GM18873 (cell line): ENCODE measurements at regions not wholly inside any gene's neighbourhood (a gene's known extent, or its start where the extent isn't known, plus 50 kb on each side); places are given as distances from the start of the nearest gene placed in this dataset.

Experiments used
- ATAC-seq: cut with Tn5 transposase; IDR thresholded peaks from one replicate; pipeline ENCODE4 v1.9.1; 2021; ENCODE audit warnings: mild to moderate bottlenecking, moderate library complexity, moderate number of reproducible peaks; ENCODE audit not compliant: unreplicated experiment, low FRiP score

- ATAC-seq = no peak
These were observed 119.0 kb upstream of the SNTG2 start for GRCh38 chr2:831622-832021.

- no peak for ATAC-seq
These were observed 119.5 kb upstream of the SNTG2 start for GRCh38 chr2:831225-831536.

GRCh38 chr2:830419-831224 lies 120.0 kb upstream of the SNTG2 start:
- no peak for ATAC-seq

GRCh38 chr2:829047-829446 lies 121.6 kb upstream of the SNTG2 start:
- no peak for ATAC-seq

- no peak for ATAC-seq
These were observed 125.7 kb upstream of the SNTG2 start for GRCh38 chr2:824954-825353.

- no peak for ATAC-seq
These were observed 126.1 kb upstream of the SNTG2 start for GRCh38 chr2:824524-824923.

GRCh38 chr2:821546-821945 lies 129.1 kb upstream of the SNTG2 start:
- no peak for ATAC-seq

- ATAC-seq = no peak
These were observed 131.0 kb upstream of the SNTG2 start for GRCh38 chr2:819601-820000.

- no peak for ATAC-seq
These were observed 131.5 kb upstream of the SNTG2 start for GRCh38 chr2:819121-819520.

- no peak for ATAC-seq
These were observed 133.2 kb upstream of the SNTG2 start for GRCh38 chr2:817336-818015.

- ATAC-seq = no peak
These were observed 134.4 kb upstream of the SNTG2 start for GRCh38 chr2:816278-816677.

GRCh38 chr2:810397-810796 lies 133.2 kb upstream of the TMEM18 start:
- no peak for ATAC-seq

GRCh38 chr2:807300-807699 lies 130.1 kb upstream of the TMEM18 start:
- ATAC-seq = no peak

GRCh38 chr2:805664-806063 lies 128.5 kb upstream of the TMEM18 start:
- no peak for ATAC-seq

- no peak for ATAC-seq
These were observed 120.8 kb upstream of the TMEM18 start for GRCh38 chr2:797993-798392.

GRCh38 chr2:797556-797955 lies 120.3 kb upstream of the TMEM18 start:
- no peak for ATAC-seq

- no peak for ATAC-seq
These were observed 119.2 kb upstream of the TMEM18 start for GRCh38 chr2:796141-796985.

- ATAC-seq = no peak
These were observed 118.4 kb upstream of the TMEM18 start for GRCh38 chr2:795531-796041.

- no peak for ATAC-seq
These were observed 117.5 kb upstream of the TMEM18 start for GRCh38 chr2:794554-795241.

GRCh38 chr2:793236-793635 lies 116.0 kb upstream of the TMEM18 start:
- no peak for ATAC-seq

GRCh38 chr2:792687-793086 lies 115.5 kb upstream of the TMEM18 start:
- ATAC-seq = no peak
